ENCODE measurements at regions not wholly inside any gene's neighbourhood (a gene's known extent, or its start where the extent isn't known, plus 50 kb on each side); places are given as distances from the start of the nearest gene placed in this dataset.
"Not testable (repeated sequence)": the region's sequence is repeated elsewhere in the genome, so short reads cannot be mapped to it uniquely, and the experiment has no call there.

- not testable (repeated sequence) for TF ChIP-seq CTCF, POLR2A (IDR thresholded peaks at IDR 0.05)
These were observed 972.9 kb downstream of the GALC start for GRCh38 chr14:87020106-87020505.

All from thyroid gland (tissue), 4 donors.